ENCODE measurements at regions not wholly inside any gene's neighbourhood (a gene's known extent, or its start where the extent isn't known, plus 50 kb on each side); places are given as distances from the start of the nearest gene placed in this dataset.

GRCh38 chr4:151928112-151928511 is 167.3 kb upstream of the GATB start (continued):
- TF ChIP-seq PKNOX1 (IDR thresholded peaks at IDR 0.05) (no peak), ZNF687 (IDR thresholded peaks at IDR 0.05) (no peak), ZNF24 (IDR thresholded peaks at IDR 0.05) (no peak), CREM (IDR thresholded peaks at IDR 0.05; ENCODE audit: low read depth) (no peak), EGR1 (IDR thresholded peaks at IDR 0.05; ENCODE audit: borderline replicate concordance in 1 of 2, low read depth in 2 of 2, low read length in 2 of 2) (no peak), ZNF217 (IDR thresholded peaks at IDR 0.05) (no peak), NR2C1 (IDR thresholded peaks at IDR 0.05) (no peak), BHLHE40 (IDR thresholded peaks at IDR 0.05; ENCODE audit: borderline replicate concordance in 1 of 2, low read depth in 2 of 2, low read length in 1 of 2) (no peak)

GRCh38 chr4:151922811-151923210 is 162.0 kb upstream of the GATB start:
- 51% methylated on average over 5 of the region's 5 CpGs for WGBS (ENCODE audit: insufficient coverage, insufficient replicate concordance, low lambda C conversion rate, missing lambda C conversion rate)
- Histone ChIP-seq H2AFZ (ENCODE audit: control insufficient read depth, low read depth, low read length) (no peak overlapping the region), H3K36me3 (ENCODE audit: control insufficient read depth in 2 of 2, insufficient read depth in 2 of 2, low read length in 1 of 2) (no peaks in the 10 kb centered on the region), H3K4me1 (ENCODE audit: control insufficient read depth, insufficient read depth, low read length) (no peaks in the 10 kb centered on the region), H3K27ac (ENCODE audit: control insufficient read depth, insufficient read depth) (no peak overlapping the region), H3K27me3 (replicated peaks in 1 of 2; ENCODE audit: control insufficient read depth in 2 of 2, insufficient read depth in 2 of 2, low read length in 1 of 2) (no peaks in the 10 kb centered on the region), H4K20me1 (ENCODE audit: control insufficient read depth, insufficient read depth) (no peaks in the 10 kb centered on the region), H3K4me2 (ENCODE audit: control insufficient read depth, insufficient read depth) (no peak overlapping the region), H3K9me3 (replicated peaks; ENCODE audit: control insufficient read depth, insufficient read depth, low read length) (no peaks in the 10 kb centered on the region; the same call in 2 of the 3 replicates), H3K4me3 (no peak overlapping the region), H3K9ac (ENCODE audit: control insufficient read depth, insufficient read depth, low read length) (no peak overlapping the region), H3K79me2 (ENCODE audit: control insufficient read depth, insufficient read depth, low read length) (no peaks in the 10 kb centered on the region)
- DNase-seq (ENCODE audit: low read depth, low spot score) (no peak), ATAC-seq (no peak), FAIRE-seq (no peak)
- in situ Hi-C loops (cut with MboI), result no loop called here
- ChIA-PET RAD21 (ENCODE audit: unreplicated experiment) (interaction anchor here (0.9 kb wide), 1 partner anchor 426 kb away, joined by 4 read pairs; no protein-coding TSS in a partner anchor), SMC1A (ENCODE audit: uncharacterized antibody, unreplicated experiment) (interaction anchor here (1.1 kb wide), 1 partner anchor 12 kb away, joined by 3 read pairs; no protein-coding TSS in a partner anchor), POLR2A (no interaction called here), CTCF (no interaction called here)
- no TSS peak for BruUV-seq (replicated peaks)
- intact Hi-C loops (cut with micrococcal nuclease; ENCODE audit: unreplicated experiment), result no loop called here
- no peak for TF ChIP-seq TAF1 (IDR thresholded peaks at IDR 0.05; ENCODE audit: borderline replicate concordance, low read depth, low read length)
- TF ChIP-seq TBL1XR1 (IDR thresholded peaks at IDR 0.05; ENCODE audit: low read depth, low read length), result no peak
- no peak for TF ChIP-seq ZNF24 (IDR thresholded peaks at IDR 0.05)
- no peak for TF ChIP-seq ZNF207 (IDR thresholded peaks at IDR 0.05; ENCODE audit: borderline replicate concordance)
- TF ChIP-seq CHD2 (IDR thresholded peaks at IDR 0.05; ENCODE audit: borderline replicate concordance, low read depth, low read length), result no peak
- TF ChIP-seq CHD4 (IDR thresholded peaks at IDR 0.05), result no peak
- TF ChIP-seq NR2C1 (IDR thresholded peaks at IDR 0.05), result no peak
- no peak for TF ChIP-seq RAD21 (IDR thresholded peaks at IDR 0.05; ENCODE audit: insufficient read depth, low read depth, low read length)
- no peak for TF ChIP-seq SPI1 (IDR thresholded peaks at IDR 0.05; ENCODE audit: borderline replicate concordance, insufficient read depth, low read depth, low read length)
- no peak for TF ChIP-seq BACH1 (IDR thresholded peaks at IDR 0.05; ENCODE audit: borderline replicate concordance)
- no peak for TF ChIP-seq NFYB (IDR thresholded peaks at IDR 0.05; ENCODE audit: insufficient read depth, low read depth, low read length)
- no peak for TF ChIP-seq RBBP5 (conservative IDR thresholded peaks at IDR 0.05)
- TF ChIP-seq MEF2B (IDR thresholded peaks at IDR 0.05; ENCODE audit: partially characterized antibody, poor library complexity, severe bottlenecking), result no peak

Data from GM12878 (cell line).